GM23338 (cell line): ENCODE measurements at regions not wholly inside any gene's neighbourhood (a gene's known extent, or its start where the extent isn't known, plus 50 kb on each side); places are given as distances from the start of the nearest gene placed in this dataset.

Experiments
- CREB1 ChIP-seq: fragments of 250-450 bp; sonication (Bioruptor Pico); IDR thresholded peaks from 2 replicates; pipeline ENCODE4 v1.5.0; 2020; ENCODE audit warnings: low read depth, mild to moderate bottlenecking, moderate library complexity
- CTCF ChIP-seq, 2 experiments: fragments of 200-600 bp in 1 of 2; sonication (generic) in 1 of 2; conservative IDR thresholded peaks; 2 replicates each; pipeline versions ENCODE4 v1.5.1 to v1.6.1; 2016 to 2017; ENCODE audit warnings: antibody characterized with exemption in 2 of 2, low read depth in 2 of 2, mild to moderate bottlenecking in 2 of 2, moderate library complexity in 1 of 2
- ETS1 ChIP-seq: IDR thresholded peaks from 2 replicates; pipeline ENCODE4 v1.6.1; 2016; ENCODE audit warnings: antibody characterized with exemption
- EZH2 ChIP-seq: fragments of 200-600 bp; sonication (generic); IDR thresholded peaks from one replicate; pipeline ENCODE4 v1.8.0; 2017; ENCODE audit warnings: antibody characterized with exemption, mild to moderate bottlenecking, low read depth; ENCODE audit not compliant: unreplicated experiment
- EZH2phosphoT487 ChIP-seq: fragments of 200-600 bp; sonication (generic); IDR thresholded peaks from one replicate; pipeline ENCODE4 v1.8.1; 2018; ENCODE audit warnings: antibody characterized with exemption; ENCODE audit not compliant: unreplicated experiment
- JUNB ChIP-seq: IDR thresholded peaks from one replicate; pipeline ENCODE4 v1.6.1; 2016; ENCODE audit warnings: antibody characterized with exemption; ENCODE audit not compliant: unreplicated experiment
- NANOG ChIP-seq: IDR thresholded peaks from 2 replicates; pipeline ENCODE4 v1.6.1; 2016; ENCODE audit warnings: antibody characterized with exemption, borderline replicate concordance
- POLR2AphosphoS5 ChIP-seq: IDR thresholded peaks from 2 replicates; pipeline ENCODE4 v1.6.1; 2016; ENCODE audit warnings: antibody characterized with exemption, low read depth
- REST ChIP-seq: IDR thresholded peaks from one replicate; pipeline ENCODE4 v1.6.1; 2018; ENCODE audit warnings: antibody characterized with exemption; ENCODE audit not compliant: unreplicated experiment
- ZNF331 ChIP-seq: fragments of 250-450 bp; sonication (Bioruptor Pico); IDR thresholded peaks from 2 replicates; pipeline ENCODE4 v1.5.0; 2020; ENCODE audit warnings: low read depth, mild to moderate bottlenecking, moderate library complexity

- no peak for TF ChIP-seq CTCF (conservative IDR thresholded peaks at IDR 0.05; ENCODE audit: low read depth in 2 of 2)
- TF ChIP-seq EZH2phosphoT487, result no peak
- no peak for TF ChIP-seq NANOG
- TF ChIP-seq POLR2AphosphoS5, result no peak
- no peak for TF ChIP-seq CREB1 (CRISPR knock-in tag)
- TF ChIP-seq EZH2, result no peak
- no peak for TF ChIP-seq ETS1
- no peak for TF ChIP-seq ZNF331 (CRISPR knock-in tag)
- TF ChIP-seq JUNB, result no peak
- TF ChIP-seq REST, result no peak
Observed at GRCh38 chr19:28933039-28933438, 279.9 kb downstream of the UQCRFS1 start.
